OCI-LY3 (cell line): ENCODE measurements at regions not wholly inside any gene's neighbourhood (a gene's known extent, or its start where the extent isn't known, plus 50 kb on each side); places are given as distances from the start of the nearest gene placed in this dataset.
"Not testable (repeated sequence)": the region's sequence is repeated elsewhere in the genome, so short reads cannot be mapped to it uniquely, and the experiment has no call there.

Experiments
- H2AFZ ChIP-seq: fragments of 200-600, 300-600 bp; shearing (Covaris generic); 2 replicates; pipeline ENCODE4 v1.6.0; 2014; ENCODE audit warnings: antibody characterized with exemption, low read depth, low read length
- H3K27ac ChIP-seq: fragments of 200-600, 300-600 bp; sonication (generic); 2 replicates; pipeline ENCODE4 v1.5.1; 2014; ENCODE audit warnings: mild to moderate bottlenecking, low read length, moderate library complexity, mixed read lengths
- H3K27me3 ChIP-seq: fragments of 200-600, 300-600 bp; sonication (generic); 2 replicates; pipeline ENCODE4 v1.6.1; 2014; ENCODE audit warnings: low read depth, low read length, mixed read lengths
- H3K36me3 ChIP-seq: fragments of 200-600, 300-600 bp; sonication (generic); replicated peaks from 2 replicates; pipeline ENCODE3; 2014; ENCODE audit warnings: low read depth, low read length, mixed read lengths
- H3K4me1 ChIP-seq: fragments of 300-600, 200-600 bp; sonication (generic); 2 replicates; pipeline ENCODE4 v1.6.1; 2014; ENCODE audit warnings: low read length, mixed read lengths
- H3K4me2 ChIP-seq: fragments of 200-600, 300-600 bp; sonication (generic); 2 replicates; pipeline ENCODE4 v1.6.1; 2014; ENCODE audit warnings: low read length, mixed read lengths
- H3K4me3 ChIP-seq: fragments of 300-600, 200-600 bp; sonication (generic); 2 replicates; pipeline ENCODE4 v1.5.1; 2014; ENCODE audit warnings: antibody characterized with exemption, mild to moderate bottlenecking, low read length, moderate library complexity
- H3K79me2 ChIP-seq: fragments of 300-600, 200-600 bp; shearing (Covaris generic); 2 replicates; pipeline ENCODE4 v1.6.1; 2014; ENCODE audit warnings: mild to moderate bottlenecking, low read length, mixed read lengths
- H3K9ac ChIP-seq: fragments of 300-600, 200-600 bp; shearing (Covaris generic); 2 replicates; pipeline ENCODE4 v1.6.0; 2014; ENCODE audit warnings: mild to moderate bottlenecking, low read length, moderate library complexity
- H3K9me3 ChIP-seq: fragments of 200-600, 300-600 bp; shearing (Covaris generic); 2 replicates; pipeline ENCODE4 v1.6.1; 2014; ENCODE audit warnings: low read length, mixed read lengths; ENCODE audit not compliant: insufficient read depth
- H4K20me1 ChIP-seq: fragments of 200-600, 300-600 bp; sonication (generic); 2 replicates; pipeline ENCODE4 v1.6.1; 2016; ENCODE audit warnings: low read length, mixed read lengths; ENCODE audit not compliant: insufficient read depth
- CTCF ChIP-seq: fragments of 200-600, 300-600 bp; sonication (generic); IDR thresholded peaks from 2 replicates; pipeline ENCODE4 v1.5.1; 2014; ENCODE audit warnings: antibody characterized with exemption, low read length, low read depth
- EZH2phosphoT487 ChIP-seq: fragments of 200-600 bp; shearing (Covaris generic); IDR thresholded peaks from 2 replicates; pipeline ENCODE4 v1.6.1; 2018; ENCODE audit warnings: antibody characterized with exemption, mixed run types, low read depth

GRCh38 chr5:123936548-123936947, 424.6 kb downstream of the CSNK1G3 start:
- no peak for TF ChIP-seq EZH2phosphoT487
- no peak for TF ChIP-seq CTCF
- H3K4me1 ChIP-seq = peaks cover 17% of the 10 kb centered on the region
- no peaks in the 10 kb centered on the region for H3K36me3 ChIP-seq
- H3K79me2 ChIP-seq = no peaks in the 10 kb centered on the region
- peak overlapping the region; percentile 27; the same call in 1 of the 2 replicates for H3K27ac ChIP-seq
- no peaks in the 10 kb centered on the region for H3K9me3 ChIP-seq
- no peak overlapping the region; the same call in 1 of the 2 replicates for H3K9ac ChIP-seq
- 0 out of 2 replicates have a peak overlapping the region, but pooled peaks have one; percentile 51 for H2AFZ ChIP-seq
- H3K4me2 ChIP-seq = peak overlapping the region; percentile 55
- H3K4me3 ChIP-seq = no peak overlapping the region
- H4K20me1 ChIP-seq = no peaks in the 10 kb centered on the region
- no peaks in the 10 kb centered on the region for H3K27me3 ChIP-seq

GRCh38 chr5:123933812-123934211, 421.8 kb downstream of the CSNK1G3 start:
- H3K36me3 ChIP-seq, H3K27me3 ChIP-seq, H4K20me1 ChIP-seq, H3K27ac ChIP-seq, H3K79me2 ChIP-seq, H2AFZ ChIP-seq, H3K4me2 ChIP-seq, H3K9me3 ChIP-seq, H3K9ac ChIP-seq, H3K4me3 ChIP-seq: not testable (repeated sequence)
- H3K4me1 ChIP-seq = peaks cover 25% of the 10 kb centered on the region

GRCh38 chr5:123929055-123929474, 417.1 kb downstream of the CSNK1G3 start:
- Histone ChIP-seq H3K4me3 (no peak overlapping the region), H3K9me3 (no peaks in the 10 kb centered on the region), H2AFZ (no peak overlapping the region), H3K27ac (no peak overlapping the region), H3K27me3 (no peaks in the 10 kb centered on the region), H3K9ac (no peak overlapping the region), H3K36me3 (no peaks in the 10 kb centered on the region), H3K79me2 (no peaks in the 10 kb centered on the region), H3K4me2 (peak overlapping the region; percentile 7; the same call in 1 of the 2 replicates), H3K4me1 (peaks cover 13% of the 10 kb centered on the region), H4K20me1 (no peaks in the 10 kb centered on the region)
- TF ChIP-seq CTCF (no peak), EZH2phosphoT487 (no peak)

- Histone ChIP-seq H3K27me3 (no peaks in the 10 kb centered on the region), H2AFZ (no peak overlapping the region), H3K9ac (no peak overlapping the region), H3K4me2 (no peak overlapping the region), H3K9me3 (no peaks in the 10 kb centered on the region), H3K79me2 (no peaks in the 10 kb centered on the region), H3K36me3 (no peaks in the 10 kb centered on the region), H3K27ac (no peak overlapping the region), H4K20me1 (no peaks in the 10 kb centered on the region), H3K4me1 (peaks cover 13% of the 10 kb centered on the region), H3K4me3 (no peak overlapping the region)
- no peak for TF ChIP-seq EZH2phosphoT487
- TF ChIP-seq CTCF = no peak
These were observed 416.4 kb downstream of the CSNK1G3 start for GRCh38 chr5:123928401-123928800.

GRCh38 chr5:123921193-123921592, 409.2 kb downstream of the CSNK1G3 start:
- no peak overlapping the region for H3K9ac ChIP-seq
- no peaks in the 10 kb centered on the region for H3K27me3 ChIP-seq
- no peaks in the 10 kb centered on the region for H3K79me2 ChIP-seq
- H3K36me3 ChIP-seq = no peaks in the 10 kb centered on the region
- H4K20me1 ChIP-seq = no peaks in the 10 kb centered on the region
- no peak overlapping the region for H3K27ac ChIP-seq
- no peaks in the 10 kb centered on the region for H3K4me1 ChIP-seq
- no peak for TF ChIP-seq EZH2phosphoT487
- no peak for TF ChIP-seq CTCF
- H2AFZ ChIP-seq = no peak overlapping the region
- H3K4me2 ChIP-seq = no peak overlapping the region
- H3K9me3 ChIP-seq = no peaks in the 10 kb centered on the region
- no peak overlapping the region for H3K4me3 ChIP-seq
